ENCODE measurements at regions not wholly inside any gene's neighbourhood (a gene's known extent, or its start where the extent isn't known, plus 50 kb on each side); places are given as distances from the start of the nearest gene placed in this dataset.

DNA sequence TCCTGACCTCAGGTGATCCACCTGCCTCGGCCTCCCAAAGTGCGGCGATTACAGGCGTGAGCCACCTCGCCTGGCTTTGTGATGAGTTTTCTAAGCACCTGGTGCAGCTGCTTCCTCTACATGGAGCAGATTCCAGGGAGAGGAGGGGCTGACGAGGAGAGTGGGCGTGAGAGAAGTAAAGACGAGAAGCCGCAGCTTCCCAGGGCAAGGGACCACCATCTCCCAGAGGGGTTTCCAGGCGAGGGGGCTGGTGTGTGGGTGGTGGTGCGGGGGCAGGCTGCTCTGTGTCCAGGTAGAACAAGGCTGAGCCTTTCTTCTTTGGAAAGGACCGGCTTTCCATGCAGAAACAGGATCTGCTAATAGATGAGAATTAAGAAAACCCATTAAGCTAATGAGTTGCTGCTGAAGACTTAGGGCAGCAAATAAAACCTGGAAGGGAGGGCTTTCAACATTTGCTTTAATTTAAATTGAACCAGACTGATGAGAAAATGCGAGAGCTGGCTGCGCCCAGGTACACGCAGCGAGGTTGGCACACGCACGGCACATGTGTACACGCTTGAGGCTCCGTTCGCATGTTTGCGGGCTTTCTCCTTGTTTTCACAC is 236.7 kb downstream of the RBFOX3 start:
- no peak for ATAC-seq (replicated peaks in 6 of 8)
- Histone ChIP-seq H3K4me1 (replicated peaks in 1 of 2) (no peaks in the 10 kb centered on the region), H3K27ac (no peak overlapping the region), H3K4me3 (no peak overlapping the region)
- in situ Hi-C loops (cut with MboI; ENCODE audit: low pct_unique_long_range_greater_than_20kb in 2 of 9, low sequenced_read_pairs in 9 of 9, unreplicated experiment in 9 of 9), result no loop called here
- 49 to 100% (median 89%) methylated on average over 1 to 10 of the region's 22 CpGs; no CpG with 5 or more reads in 1 of the 10 experiments for WGBS, 10 experiments

DNA sequence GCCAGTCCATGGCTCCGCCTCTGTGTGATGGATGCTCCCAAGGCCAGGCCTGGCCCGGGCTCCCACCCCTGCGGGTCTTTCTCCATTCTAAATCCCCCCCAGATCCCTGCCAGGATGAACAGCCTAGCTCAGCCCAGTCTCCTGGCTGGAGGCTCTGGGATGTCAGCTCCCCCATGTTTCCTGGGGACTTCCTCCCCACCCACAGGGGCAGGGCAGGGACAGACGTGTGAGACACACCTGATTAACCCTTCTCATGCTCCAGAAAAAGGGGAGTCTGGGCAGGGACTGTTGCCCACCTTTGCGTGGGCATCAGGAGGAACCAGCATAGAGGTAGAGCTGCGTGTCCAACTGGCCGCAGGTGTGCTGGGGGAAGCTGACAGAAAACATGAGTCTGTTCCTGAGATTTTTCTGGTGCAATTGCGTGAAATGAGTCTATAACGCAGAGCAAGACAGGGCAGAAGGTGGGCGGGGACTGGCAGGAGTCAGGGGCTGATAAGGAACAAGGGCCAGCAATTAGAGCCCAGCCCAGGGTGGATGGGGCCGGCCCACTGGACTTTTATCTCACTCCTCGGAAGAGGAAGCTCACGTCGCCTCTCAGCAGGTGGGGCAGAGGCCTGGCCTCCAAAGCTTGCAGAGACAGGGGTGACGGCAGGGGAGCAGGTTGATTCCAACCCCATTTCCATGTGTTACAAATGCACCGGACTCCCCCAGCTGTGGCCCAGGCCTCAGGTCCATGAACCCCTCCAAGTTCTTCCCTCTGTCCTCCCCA is 238.2 kb downstream of the RBFOX3 start:
- H3K4me1 ChIP-seq (replicated peaks in 1 of 2), result peaks cover 0 to 10% of the 10 kb centered on the region in 2 donors
- H3K4me3 ChIP-seq, result no peak overlapping the region
- ATAC-seq (replicated peaks in 6 of 8), result peak in 2 of 8 experiments; percentile 6 to 59
- WGBS, 10 experiments, result 10 to 63% (median 40%) methylated on average over 2 to 7 of the region's 16 CpGs; no CpG with 5 or more reads in 5 of the 10 experiments
- in situ Hi-C loops (cut with MboI; ENCODE audit: low pct_unique_long_range_greater_than_20kb in 2 of 9, low sequenced_read_pairs in 9 of 9, unreplicated experiment in 9 of 9), result no loop called here
- no peak overlapping the region for H3K27ac ChIP-seq

DNA sequence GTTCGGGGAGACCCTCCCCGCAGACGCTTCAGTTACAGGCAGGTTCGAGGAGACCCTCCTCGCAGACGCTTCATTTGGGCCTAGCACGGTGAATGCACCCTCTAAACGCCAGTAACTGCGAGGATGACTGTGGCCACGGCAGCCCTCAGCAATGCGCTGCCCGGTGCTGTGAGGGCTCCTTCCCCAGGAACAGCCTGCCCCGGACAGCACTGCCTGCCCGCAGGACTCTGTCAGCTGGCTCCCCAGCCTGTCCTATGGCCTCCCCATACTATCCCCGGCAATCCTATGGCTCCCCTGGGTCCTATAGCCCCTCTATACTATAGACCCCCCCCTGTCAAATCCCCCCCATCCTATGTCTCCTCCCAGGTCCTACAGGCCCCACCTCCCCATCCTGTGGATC is 238.9 kb downstream of the RBFOX3 start:
- peaks cover under 1 to 15% of the 10 kb centered on the region in 2 donors for H3K4me1 ChIP-seq (replicated peaks in 1 of 2)
- H3K27ac ChIP-seq, result no peak overlapping the region
- no peak for ATAC-seq (replicated peaks in 6 of 8)
- H3K4me3 ChIP-seq, result no peak overlapping the region
- in situ Hi-C loops (cut with MboI; ENCODE audit: low pct_unique_long_range_greater_than_20kb in 2 of 9, low sequenced_read_pairs in 9 of 9, unreplicated experiment in 9 of 9), result no loop called here
- 80 to 100% methylated on average over 1 of the region's 15 CpGs; no CpG with 5 or more reads in 8 of the 10 experiments for WGBS, 10 experiments

DNA sequence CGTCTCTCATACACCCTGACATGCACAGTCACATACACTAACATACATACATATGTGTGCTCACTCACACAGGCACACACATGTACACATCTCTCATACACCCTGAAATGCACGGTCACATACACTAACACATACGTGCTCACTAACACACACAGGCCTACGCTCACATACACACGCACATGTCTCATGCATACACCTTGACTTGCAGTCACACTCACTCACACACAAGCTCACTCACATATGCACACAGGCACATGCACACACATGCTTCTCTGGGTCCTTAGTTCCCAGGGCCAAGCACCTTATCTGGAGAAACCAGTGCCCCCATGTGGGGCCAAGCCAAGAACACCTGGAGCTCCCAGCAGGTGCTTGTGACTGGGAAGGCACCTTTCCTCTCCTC is 240.3 kb downstream of the RBFOX3 start:
- Histone ChIP-seq H3K4me1 (replicated peaks in 1 of 2) (peaks cover 11 to 29% of the 10 kb centered on the region in 2 donors), H3K4me3 (no peak overlapping the region), H3K27ac (no peak overlapping the region)
- 20 to 80% (median 38%) methylated on average over 1 to 2 of the region's 5 CpGs; no CpG with 5 or more reads in 7 of the 10 experiments for WGBS, 10 experiments
- in situ Hi-C loops (cut with MboI; ENCODE audit: low pct_unique_long_range_greater_than_20kb in 2 of 9, low sequenced_read_pairs in 9 of 9, unreplicated experiment in 9 of 9), result no loop called here
- ATAC-seq (replicated peaks in 6 of 8), result no peak

DNA sequence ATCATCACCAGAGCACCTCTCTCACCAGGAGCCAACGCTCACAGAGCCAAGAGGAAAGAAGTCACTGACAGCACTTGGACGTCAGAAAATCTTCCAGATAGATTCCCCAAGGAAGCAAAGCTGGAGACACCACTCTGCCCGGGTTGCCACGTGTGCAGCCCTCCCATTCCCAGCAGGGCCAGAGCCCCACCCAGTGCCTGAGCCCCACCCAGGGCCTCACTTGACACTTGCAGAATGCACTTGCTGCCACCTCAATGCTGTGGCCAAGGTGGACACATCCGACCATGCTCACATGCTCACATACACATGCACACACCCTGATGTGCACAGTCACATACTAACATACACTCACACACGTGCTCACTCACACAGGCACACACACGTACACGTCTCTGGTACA is 240.7 kb downstream of the RBFOX3 start:
- ATAC-seq (replicated peaks in 6 of 8), result peak in 3 of 8 experiments; percentile 37 to 65 (median 40)
- in situ Hi-C loops (cut with MboI; ENCODE audit: low pct_unique_long_range_greater_than_20kb in 2 of 9, low sequenced_read_pairs in 9 of 9, unreplicated experiment in 9 of 9), result no loop called here
- 10 to 61% (median 55%) methylated on average over 1 to 4 of the region's 8 CpGs; no CpG with 5 or more reads in 6 of the 10 experiments for WGBS, 10 experiments
- Histone ChIP-seq H3K4me3 (no peak overlapping the region), H3K27ac (no peak overlapping the region), H3K4me1 (replicated peaks in 1 of 2) (peaks cover 11 to 29% of the 10 kb centered on the region in 2 donors)

DNA sequence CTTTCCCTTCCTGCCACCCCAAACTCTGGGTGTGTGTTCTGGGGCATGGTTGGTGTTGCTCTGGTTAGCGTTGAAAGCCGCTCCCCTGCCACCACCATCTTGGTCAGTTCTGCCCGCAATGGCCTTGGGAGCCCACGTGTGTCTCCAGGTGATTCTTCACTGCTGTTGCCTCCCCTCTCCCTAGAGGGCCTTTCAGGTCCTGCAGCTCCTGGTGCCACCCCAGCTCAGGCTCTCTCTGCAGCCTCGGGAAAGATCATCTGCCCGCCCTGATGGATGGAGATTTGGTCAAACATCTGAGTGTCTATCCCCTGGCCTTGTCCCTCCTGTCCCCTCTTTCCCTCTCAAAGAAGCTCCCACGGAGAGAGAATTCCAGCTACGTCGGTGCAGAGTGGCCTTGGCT is 241.3 kb downstream of the RBFOX3 start:
- in situ Hi-C loops (cut with MboI; ENCODE audit: low pct_unique_long_range_greater_than_20kb in 2 of 9, low sequenced_read_pairs in 9 of 9, unreplicated experiment in 9 of 9), result no loop called here
- Histone ChIP-seq H3K27ac (no peak overlapping the region), H3K4me1 (replicated peaks in 1 of 2) (peaks cover 11 to 32% of the 10 kb centered on the region in 2 donors), H3K4me3 (no peak overlapping the region)
- ATAC-seq (replicated peaks in 6 of 8), result no peak
- WGBS, 10 experiments, result 0 to 83% (median 30%) methylated on average over 1 to 7 of the region's 9 CpGs; no CpG with 5 or more reads in 6 of the 10 experiments

DNA sequence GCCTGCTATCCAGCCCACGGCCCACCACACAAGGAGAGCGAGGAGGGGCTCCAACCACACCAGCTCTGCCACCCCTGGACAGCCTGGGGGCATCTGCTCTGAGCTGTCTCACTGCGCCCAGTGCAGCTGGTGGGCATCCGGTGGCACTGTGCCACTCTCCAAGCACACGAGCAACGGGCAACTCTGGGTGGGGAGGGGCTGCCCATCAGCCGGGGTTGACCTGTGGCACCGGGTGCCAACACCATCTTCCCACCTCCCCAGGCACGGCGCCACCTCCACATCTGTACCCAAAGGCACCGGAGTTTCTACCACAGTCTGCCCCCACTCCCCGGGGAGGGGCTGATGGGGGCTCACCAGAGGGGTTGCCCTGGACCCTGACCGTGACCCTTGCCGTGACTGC is 241.8 kb downstream of the RBFOX3 start:
- WGBS, 10 experiments, result 40 to 100% (median 100%) methylated on average over 1 of the region's 14 CpGs; no CpG with 5 or more reads in 7 of the 10 experiments
- no peak for ATAC-seq (replicated peaks in 6 of 8)
- Histone ChIP-seq H3K4me3 (no peak overlapping the region), H3K4me1 (replicated peaks in 1 of 2) (peaks cover 11 to 34% of the 10 kb centered on the region in 2 donors), H3K27ac (no peak overlapping the region)
- in situ Hi-C loops (cut with MboI; ENCODE audit: low pct_unique_long_range_greater_than_20kb in 2 of 9, low sequenced_read_pairs in 9 of 9, unreplicated experiment in 9 of 9), result no loop called here

DNA sequence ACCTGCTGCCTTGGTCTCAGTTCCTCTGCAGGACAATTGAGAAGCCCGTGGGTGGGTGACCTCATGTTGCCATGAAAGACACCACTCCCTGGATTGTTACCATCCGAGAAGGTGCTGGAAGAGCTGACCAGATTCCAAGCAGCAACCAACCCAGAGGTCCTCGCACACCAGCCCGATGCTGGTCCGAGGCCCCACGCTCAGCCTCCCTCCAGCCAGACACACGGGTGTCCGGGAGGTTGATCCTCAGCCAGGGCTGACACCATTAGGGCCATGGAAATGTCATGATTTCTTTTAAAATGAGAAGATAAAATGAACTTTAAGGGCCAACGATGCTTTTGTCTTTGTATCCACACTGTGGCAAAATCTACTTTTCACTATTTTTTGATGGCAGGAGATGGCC is 242.3 kb downstream of the RBFOX3 start:
- Histone ChIP-seq H3K4me1 (replicated peaks in 1 of 2) (peaks cover 11 to 38% of the 10 kb centered on the region in 2 donors), H3K27ac (no peak overlapping the region), H3K4me3 (no peak overlapping the region)
- ATAC-seq (replicated peaks in 6 of 8), result no peak
- 33 to 94% (median 85%) methylated on average over 2 to 6 of the region's 9 CpGs; no CpG with 5 or more reads in 6 of the 10 experiments for WGBS, 10 experiments
- in situ Hi-C loops (cut with MboI; ENCODE audit: low pct_unique_long_range_greater_than_20kb in 2 of 9, low sequenced_read_pairs in 9 of 9, unreplicated experiment in 9 of 9), result no loop called here

DNA sequence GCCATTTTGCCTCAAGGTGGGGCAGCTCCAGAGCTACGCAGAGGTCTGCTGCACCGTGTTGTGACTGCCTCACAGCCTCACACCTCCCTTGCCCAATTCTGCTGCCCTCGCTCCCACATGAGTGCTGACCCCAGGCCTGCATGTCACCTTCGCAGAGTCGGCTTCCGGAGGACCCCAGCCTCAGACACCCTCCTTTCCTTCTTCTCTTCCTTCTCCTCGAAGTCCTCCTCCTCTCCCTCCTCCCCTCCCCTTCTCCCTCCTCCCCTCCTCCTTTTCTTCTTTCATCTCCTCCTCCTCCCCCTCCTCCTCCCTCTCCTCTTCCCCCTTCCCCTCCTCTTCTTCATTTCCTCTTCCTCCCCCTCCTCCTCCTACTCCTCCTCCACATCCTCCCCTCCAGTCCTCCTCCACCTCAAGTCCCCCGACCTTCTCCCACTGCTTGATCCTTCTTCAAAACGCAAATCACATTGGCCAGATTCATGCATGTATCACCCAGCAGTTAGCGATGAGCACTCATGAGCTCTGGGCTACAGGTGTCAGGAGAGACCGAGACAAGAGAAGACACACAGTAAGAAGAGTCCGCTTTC is 243.8 kb downstream of the RBFOX3 start:
- Histone ChIP-seq H3K4me1 (replicated peaks in 1 of 2) (peaks cover 11 to 39% of the 10 kb centered on the region in 2 donors), H3K27ac (peak overlapping the region in 1 of 2 donors; percentile 92), H3K4me3 (no peak overlapping the region)
- WGBS, 10 experiments, result 0 to 50% (median 20%) methylated on average over 1 to 2 of the region's 12 CpGs; no CpG with 5 or more reads in 7 of the 10 experiments
- in situ Hi-C loops (cut with MboI; ENCODE audit: low pct_unique_long_range_greater_than_20kb in 2 of 9, low sequenced_read_pairs in 9 of 9, unreplicated experiment in 9 of 9), result no loop called here
- peak in 1 of 8 experiments; percentile 1 for ATAC-seq (replicated peaks in 6 of 8)

DNA sequence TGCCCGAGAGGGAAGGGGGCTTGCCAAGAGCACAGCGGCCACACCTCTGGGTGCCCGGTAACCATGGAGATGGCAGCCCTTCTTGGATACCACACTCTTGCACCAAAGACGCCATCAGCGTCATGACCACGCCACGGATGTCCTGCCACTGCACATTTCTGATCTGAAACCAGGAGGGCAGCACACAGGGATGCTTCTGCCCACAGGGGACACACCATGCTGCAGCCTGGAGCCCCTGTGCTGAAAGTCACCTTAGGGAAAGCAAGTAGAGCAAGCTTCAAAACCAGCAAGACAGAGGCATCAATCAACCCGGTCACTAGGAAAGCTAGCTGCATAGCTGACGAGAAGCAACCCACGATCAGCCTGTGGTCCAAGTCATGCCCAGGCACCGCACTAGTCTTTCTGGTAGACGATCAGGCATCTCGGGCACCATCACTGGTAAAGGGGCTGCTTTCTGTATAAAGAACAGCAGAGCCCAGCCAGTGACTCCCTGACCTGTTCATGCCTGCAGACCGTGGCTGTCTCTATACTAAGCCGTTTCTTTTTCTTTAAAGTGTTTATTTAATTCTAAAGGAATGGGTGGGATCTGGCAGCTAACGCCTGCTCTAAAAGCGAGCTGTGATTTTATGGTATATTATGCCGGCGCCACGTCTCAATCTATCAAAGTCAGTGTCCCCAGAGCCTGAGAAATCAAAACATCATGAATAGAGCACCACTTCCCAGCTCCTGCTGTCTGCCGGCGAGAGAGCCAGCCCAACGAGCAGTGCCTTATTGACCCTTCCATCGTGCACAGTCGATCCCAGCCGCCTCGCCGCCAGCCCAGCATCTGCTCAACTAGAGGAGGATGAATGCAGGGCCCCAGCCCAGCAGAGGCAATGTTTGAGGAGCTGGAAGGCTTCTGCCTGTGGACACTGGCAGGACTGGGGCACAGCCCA is 244.7 kb downstream of the RBFOX3 start:
- ATAC-seq (replicated peaks in 6 of 8), result peak in 5 of 8 experiments; percentile 70 to 90 (median 87)
- in situ Hi-C loops (cut with MboI; ENCODE audit: low pct_unique_long_range_greater_than_20kb in 2 of 9, low sequenced_read_pairs in 9 of 9, unreplicated experiment in 9 of 9), result no loop called here
- peaks cover 11 to 39% of the 10 kb centered on the region in 2 donors for H3K4me1 ChIP-seq (replicated peaks in 1 of 2)
- peak overlapping the region in 1 of 2 donors; percentile 92 for H3K27ac ChIP-seq
- H3K4me3 ChIP-seq, result no peak overlapping the region
- 0 to 44% (median 15%) methylated on average over 1 to 10 of the region's 28 CpGs; no CpG with 5 or more reads in 2 of the 10 experiments for WGBS, 10 experiments

DNA sequence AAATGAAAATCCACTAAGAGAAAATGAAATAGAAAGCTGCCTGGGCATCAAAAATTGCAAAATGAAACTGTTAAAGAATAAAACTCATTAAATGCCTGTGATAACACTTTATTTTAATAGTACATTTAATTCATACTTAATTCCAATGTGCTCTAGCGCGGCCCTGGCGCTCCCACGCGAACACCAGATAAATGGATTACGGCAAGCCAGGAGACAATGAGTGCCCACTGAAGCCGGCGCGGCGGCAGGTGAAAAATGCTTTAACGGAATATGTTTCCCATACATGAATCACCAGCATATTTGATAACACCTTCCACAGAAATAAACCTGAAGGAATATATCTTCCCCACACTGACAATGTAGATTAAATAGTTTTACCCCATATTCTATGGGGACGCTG is 245.5 kb downstream of the RBFOX3 start:
- in situ Hi-C loops (cut with MboI; ENCODE audit: low pct_unique_long_range_greater_than_20kb in 2 of 9, low sequenced_read_pairs in 9 of 9, unreplicated experiment in 9 of 9), result no loop called here
- no peak for ATAC-seq (replicated peaks in 6 of 8)

DNA sequence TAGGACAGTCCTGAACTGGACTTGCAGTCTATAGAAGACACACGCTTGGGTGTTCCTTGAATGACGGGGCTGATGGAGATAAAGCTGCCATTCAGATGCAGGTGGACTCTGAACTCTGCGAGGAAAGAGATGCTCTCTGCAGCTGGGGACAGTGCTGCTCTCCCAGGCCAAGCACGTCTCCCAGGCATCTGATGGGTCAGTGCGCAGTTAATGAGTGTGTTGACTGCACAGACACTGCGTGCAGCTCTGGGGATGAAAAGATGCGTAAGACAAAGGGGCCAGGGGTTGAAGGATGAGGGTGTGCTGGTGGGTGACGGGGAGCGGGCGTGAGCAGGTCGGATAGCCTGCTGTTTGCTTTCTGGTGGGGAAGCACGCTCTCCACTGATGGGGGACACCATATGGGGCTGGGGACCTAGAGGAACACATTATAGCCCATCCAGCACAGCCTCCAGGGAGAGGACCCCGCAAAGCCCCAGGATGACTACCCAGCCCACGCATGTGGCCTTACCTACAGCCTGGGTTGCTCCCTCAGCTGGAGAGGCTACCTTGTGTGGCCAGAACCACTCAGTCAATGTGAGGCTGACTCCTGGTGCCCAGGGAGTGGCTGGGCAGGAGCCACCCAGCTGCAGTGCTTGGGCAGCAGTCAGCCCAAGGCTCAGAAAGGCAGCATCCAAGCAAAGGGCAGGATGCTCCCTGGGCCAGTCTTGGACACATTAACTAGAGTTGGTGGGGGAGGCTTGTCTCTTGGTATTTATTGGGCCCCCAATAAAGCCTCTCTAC is 246.3 kb downstream of the RBFOX3 start:
- peak in 5 of 8 experiments; percentile 47 to 70 (median 53) for ATAC-seq (replicated peaks in 6 of 8)
- in situ Hi-C loops (cut with MboI; ENCODE audit: low pct_unique_long_range_greater_than_20kb in 2 of 9, low sequenced_read_pairs in 9 of 9, unreplicated experiment in 9 of 9), result no loop called here
- WGBS, 10 experiments, result 20 to 75% (median 54%) methylated on average over 1 to 5 of the region's 14 CpGs; no CpG with 5 or more reads in 6 of the 10 experiments
- Histone ChIP-seq H3K27ac (no peak overlapping the region), H3K4me1 (replicated peaks in 1 of 2) (peaks cover 11 to 39% of the 10 kb centered on the region in 2 donors), H3K4me3 (no peak overlapping the region)

More for the DNA sequence above, 245.5 kb downstream of the RBFOX3 start:
- Histone ChIP-seq H3K4me3 (no peak overlapping the region), H3K4me1 (replicated peaks in 1 of 2) (peaks cover 11 to 39% of the 10 kb centered on the region in 2 donors), H3K27ac (peak overlapping the region in 1 of 2 donors; percentile 67)
- 72 to 95% (median 83%) methylated on average over 5 to 12 of the region's 12 CpGs; no CpG with 5 or more reads in 4 of the 10 experiments for WGBS, 10 experiments
